PFSK-1 (cell line): ENCODE measurements at regions not wholly inside any gene's neighbourhood (a gene's known extent, or its start where the extent isn't known, plus 50 kb on each side); places are given as distances from the start of the nearest gene placed in this dataset.

Experiments
- FOXP2 ChIP-seq: optimal IDR thresholded peaks from 2 replicates; pipeline ENCODE3; 2011; ENCODE audit warnings: borderline replicate concordance, control low read depth, inconsistent platforms; ENCODE audit not compliant: insufficient read depth; ENCODE audit errors: extremely low read length, extremely low read depth
- POLR2AphosphoS5 ChIP-seq: IDR thresholded peaks from 2 replicates; pipeline ENCODE4 v1.6.1; 2012; ENCODE audit warnings: low read depth, mild to moderate bottlenecking, control low read depth, low read length, moderate library complexity
- TAF1 ChIP-seq: IDR thresholded peaks from 2 replicates; pipeline ENCODE4 v1.6.1; 2012; ENCODE audit warnings: low read length, control low read depth, borderline replicate concordance; ENCODE audit not compliant: insufficient read depth
- TF ChIP-seq, protein P1 (sequence below), 2 experiments: IDR thresholded peaks; 2 replicates each; pipeline versions ENCODE4 v1.6.1 to v1.8.0; 2011 to 2012; ENCODE audit warnings: low read depth in 2 of 2, low read length in 2 of 2, control low read depth in 1 of 2, inconsistent platforms in 1 of 2, mild to moderate bottlenecking in 1 of 2, moderate library complexity in 1 of 2; ENCODE audit not compliant: insufficient read depth in 1 of 2

DNA sequence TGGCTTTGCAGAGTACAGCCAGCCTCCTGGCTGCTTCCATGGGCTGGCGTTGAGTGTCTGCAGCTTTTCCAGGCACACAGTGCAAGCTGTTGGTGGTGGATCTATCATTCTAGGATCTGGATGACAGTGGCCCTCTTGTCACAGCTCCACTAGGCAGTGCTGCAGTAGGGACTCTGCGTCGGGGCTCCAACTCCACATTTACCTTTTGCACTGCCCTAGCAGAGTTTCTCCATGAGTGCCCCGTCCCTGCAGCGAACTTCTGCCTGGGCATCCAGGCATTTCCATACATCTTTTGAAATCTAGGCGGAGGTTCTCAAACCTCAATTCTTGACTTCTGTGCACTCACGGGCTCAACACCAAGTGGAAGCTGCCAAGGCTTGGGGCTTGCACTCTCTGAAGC is 1697.3 kb upstream of the MIR17HG start:
- TF ChIP-seq POLR2AphosphoS5: no peak
- TF ChIP-seq TAF1: no peak
- TF ChIP-seq, protein P1, sequence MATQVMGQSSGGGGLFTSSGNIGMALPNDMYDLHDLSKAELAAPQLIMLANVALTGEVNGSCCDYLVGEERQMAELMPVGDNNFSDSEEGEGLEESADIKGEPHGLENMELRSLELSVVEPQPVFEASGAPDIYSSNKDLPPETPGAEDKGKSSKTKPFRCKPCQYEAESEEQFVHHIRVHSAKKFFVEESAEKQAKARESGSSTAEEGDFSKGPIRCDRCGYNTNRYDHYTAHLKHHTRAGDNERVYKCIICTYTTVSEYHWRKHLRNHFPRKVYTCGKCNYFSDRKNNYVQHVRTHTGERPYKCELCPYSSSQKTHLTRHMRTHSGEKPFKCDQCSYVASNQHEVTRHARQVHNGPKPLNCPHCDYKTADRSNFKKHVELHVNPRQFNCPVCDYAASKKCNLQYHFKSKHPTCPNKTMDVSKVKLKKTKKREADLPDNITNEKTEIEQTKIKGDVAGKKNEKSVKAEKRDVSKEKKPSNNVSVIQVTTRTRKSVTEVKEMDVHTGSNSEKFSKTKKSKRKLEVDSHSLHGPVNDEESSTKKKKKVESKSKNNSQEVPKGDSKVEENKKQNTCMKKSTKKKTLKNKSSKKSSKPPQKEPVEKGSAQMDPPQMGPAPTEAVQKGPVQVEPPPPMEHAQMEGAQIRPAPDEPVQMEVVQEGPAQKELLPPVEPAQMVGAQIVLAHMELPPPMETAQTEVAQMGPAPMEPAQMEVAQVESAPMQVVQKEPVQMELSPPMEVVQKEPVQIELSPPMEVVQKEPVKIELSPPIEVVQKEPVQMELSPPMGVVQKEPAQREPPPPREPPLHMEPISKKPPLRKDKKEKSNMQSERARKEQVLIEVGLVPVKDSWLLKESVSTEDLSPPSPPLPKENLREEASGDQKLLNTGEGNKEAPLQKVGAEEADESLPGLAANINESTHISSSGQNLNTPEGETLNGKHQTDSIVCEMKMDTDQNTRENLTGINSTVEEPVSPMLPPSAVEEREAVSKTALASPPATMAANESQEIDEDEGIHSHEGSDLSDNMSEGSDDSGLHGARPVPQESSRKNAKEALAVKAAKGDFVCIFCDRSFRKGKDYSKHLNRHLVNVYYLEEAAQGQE (IDR thresholded peaks at IDR 0.05; ENCODE audit: insufficient read depth in 1 of 2, low read depth in 2 of 2, low read length in 2 of 2): no peak
- no peak for TF ChIP-seq FOXP2
